NCI-H187 (cell line): ENCODE measurements at regions not wholly inside any gene's neighbourhood (a gene's known extent, or its start where the extent isn't known, plus 50 kb on each side); places are given as distances from the start of the nearest gene placed in this dataset.

ENCODE experiments used
- DNase-seq, 2 experiments: peaks; one replicate each; lab custom pipeline; 2025; lab: John Stamatoyannopoulos, UW

- DNase-seq: no peak
Observed at GRCh38 chr10:90403211-90404000, 454.4 kb downstream of the HTR7 start.

GRCh38 chr10:90407131-90407530, 450.7 kb downstream of the HTR7 start:
- DNase-seq: no peak

- DNase-seq: no peak
Observed at GRCh38 chr10:90407851-90408250, 450.0 kb downstream of the HTR7 start.

GRCh38 chr10:90412582-90412981, 445.3 kb downstream of the HTR7 start:
- no peak for DNase-seq

- no peak for DNase-seq
Observed at GRCh38 chr10:90413196-90413595, 444.6 kb downstream of the HTR7 start.

GRCh38 chr10:90414926-90415325, 442.9 kb downstream of the HTR7 start:
- no peak for DNase-seq

GRCh38 chr10:90417029-90417428, 440.8 kb downstream of the HTR7 start:
- DNase-seq: no peak

GRCh38 chr10:90417476-90418210, 440.2 kb downstream of the HTR7 start:
- DNase-seq: no peak

- DNase-seq: no peak
Observed at GRCh38 chr10:90418869-90419652, 438.8 kb downstream of the HTR7 start.

- no peak for DNase-seq
Observed at GRCh38 chr10:90420637-90421318, 437.1 kb downstream of the HTR7 start.

GRCh38 chr10:90421874-90422273, 436.0 kb downstream of the HTR7 start:
- no peak for DNase-seq

GRCh38 chr10:90424730-90425129, 433.1 kb downstream of the HTR7 start:
- DNase-seq: no peak

- no peak for DNase-seq
Observed at GRCh38 chr10:90430186-90430585, 427.7 kb downstream of the HTR7 start.

GRCh38 chr10:90432866-90433265, 425.0 kb downstream of the HTR7 start:
- no peak for DNase-seq

GRCh38 chr10:90435296-90435695, 422.5 kb downstream of the HTR7 start:
- no peak for DNase-seq

- no peak for DNase-seq
Observed at GRCh38 chr10:90437452-90437851, 420.4 kb downstream of the HTR7 start.

GRCh38 chr10:90440870-90441269, 417.0 kb downstream of the HTR7 start:
- DNase-seq: no peak

- no peak for DNase-seq
Observed at GRCh38 chr10:90443342-90443741, 414.5 kb downstream of the HTR7 start.

GRCh38 chr10:90447831-90448230, 410.0 kb downstream of the HTR7 start:
- no peak for DNase-seq

- no peak for DNase-seq
Observed at GRCh38 chr10:90450797-90451196, 407.0 kb downstream of the HTR7 start.

- no peak for DNase-seq
Observed at GRCh38 chr10:90451283-90451682, 406.6 kb downstream of the HTR7 start.

GRCh38 chr10:90458054-90458453, 399.8 kb downstream of the HTR7 start:
- no peak for DNase-seq
